Esophagus muscularis mucosa (tissue), 3 donors: ENCODE measurements at regions not wholly inside any gene's neighbourhood (a gene's known extent, or its start where the extent isn't known, plus 50 kb on each side); places are given as distances from the start of the nearest gene placed in this dataset.

Experiments
- CTCF ChIP-seq, 3 experiments: fragments of 200-600 bp in 2 of 3; fragments of 450-650 bp in 1 of 3; sonication (generic) in 2 of 3; IDR thresholded peaks; one replicate each; pipeline ENCODE4 v1.5.1; 2017 to 2019; ENCODE audit warnings: antibody characterized with exemption in 3 of 3, mild to moderate bottlenecking in 2 of 3, moderate library complexity in 1 of 3
- POLR2A ChIP-seq: fragments of 450-650 bp; IDR thresholded peaks from one replicate; pipeline ENCODE4 v1.6.1; 2017; ENCODE audit warnings: antibody characterized with exemption, moderate library complexity, mild to moderate bottlenecking, low read depth

- TF ChIP-seq POLR2A, result no peak
- no peak for TF ChIP-seq CTCF (IDR thresholded peaks at IDR 0.05)
Measured at GRCh38 chr10:64726466-64726865, 1205.3 kb downstream of the REEP3 start.
